ENCODE measurements at regions not wholly inside any gene's neighbourhood (a gene's known extent, or its start where the extent isn't known, plus 50 kb on each side); places are given as distances from the start of the nearest gene placed in this dataset.

DNA sequence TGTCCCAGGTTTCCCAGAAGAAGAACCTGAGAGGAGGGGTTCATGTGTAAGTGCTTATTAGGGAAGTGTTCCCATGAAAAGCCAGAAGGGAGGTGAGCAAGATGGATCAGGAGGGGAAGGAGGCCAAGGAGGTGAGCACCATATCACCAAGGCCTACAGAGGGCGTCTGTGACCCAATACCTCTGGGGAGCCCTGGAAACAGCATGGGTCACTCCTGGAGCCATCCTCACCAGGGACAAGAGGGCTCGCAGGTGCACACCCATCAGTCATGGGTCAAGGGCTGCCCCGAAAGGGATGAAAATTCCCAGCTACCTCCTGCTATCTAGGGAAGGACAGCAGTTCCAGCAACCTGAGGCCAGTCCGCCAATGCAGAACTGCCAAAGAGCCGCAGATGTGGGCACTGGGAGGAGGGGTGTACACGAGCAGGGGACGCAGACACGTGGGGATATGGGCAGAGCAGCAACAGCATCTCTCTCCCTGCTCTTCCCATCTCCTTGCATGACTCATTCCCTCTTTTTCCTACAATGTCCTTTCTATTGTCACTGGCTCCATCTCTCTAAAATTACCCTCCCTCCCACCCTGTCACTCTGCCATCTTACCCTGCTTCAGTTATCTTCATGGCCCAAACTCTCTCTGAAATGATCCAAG lies 167.6 kb upstream of the FSTL4 start:
- in situ Hi-C loops (cut with HindIII; ENCODE audit: low sequenced_read_pairs): loop anchor here (5.0 kb wide), 1 partner anchor 87 kb away; no protein-coding TSS in a partner anchor

DNA sequence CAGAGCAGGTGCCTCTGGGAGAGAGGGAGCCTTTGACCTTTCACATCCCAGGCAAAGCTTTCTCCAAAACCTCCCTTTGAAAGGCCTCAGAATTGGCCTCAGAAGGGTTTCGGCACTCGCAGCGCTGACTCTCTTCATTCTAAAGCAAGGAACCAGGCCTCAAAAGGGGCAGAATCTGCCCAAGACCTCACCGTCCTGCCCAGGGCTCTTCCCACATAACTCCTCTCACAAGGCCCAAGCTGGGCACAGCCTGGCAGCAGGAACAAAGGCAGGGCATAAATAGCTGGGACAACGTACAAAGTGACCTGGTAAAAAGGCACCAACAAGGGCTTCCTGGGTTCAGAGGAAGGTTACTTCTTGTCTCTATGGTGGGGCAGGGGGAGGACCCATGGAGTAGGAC lies 166.3 kb upstream of the FSTL4 start:
- in situ Hi-C loops (cut with HindIII; ENCODE audit: low sequenced_read_pairs): no loop called here

DNA sequence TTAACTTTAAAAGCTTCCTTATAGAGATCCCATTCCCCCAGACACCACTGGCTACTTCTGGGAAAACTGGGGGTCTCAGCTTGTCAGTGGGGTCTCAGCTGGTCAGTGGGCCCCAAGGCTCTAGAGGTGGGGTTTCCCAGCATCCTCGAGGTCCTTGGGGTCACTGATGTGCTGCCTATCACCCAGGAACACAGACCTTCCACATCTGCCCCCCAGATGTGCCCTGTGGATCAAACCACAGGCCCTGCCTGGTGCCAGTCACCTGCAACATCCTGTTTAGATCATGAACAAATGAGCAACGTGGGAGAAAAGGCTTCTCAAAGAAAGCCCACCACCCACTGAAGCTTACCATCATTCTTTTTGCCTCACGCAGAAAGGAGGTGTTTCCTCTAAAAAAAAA lies 165.6 kb upstream of the FSTL4 start:
- in situ Hi-C loops (cut with HindIII; ENCODE audit: low sequenced_read_pairs): no loop called here

DNA sequence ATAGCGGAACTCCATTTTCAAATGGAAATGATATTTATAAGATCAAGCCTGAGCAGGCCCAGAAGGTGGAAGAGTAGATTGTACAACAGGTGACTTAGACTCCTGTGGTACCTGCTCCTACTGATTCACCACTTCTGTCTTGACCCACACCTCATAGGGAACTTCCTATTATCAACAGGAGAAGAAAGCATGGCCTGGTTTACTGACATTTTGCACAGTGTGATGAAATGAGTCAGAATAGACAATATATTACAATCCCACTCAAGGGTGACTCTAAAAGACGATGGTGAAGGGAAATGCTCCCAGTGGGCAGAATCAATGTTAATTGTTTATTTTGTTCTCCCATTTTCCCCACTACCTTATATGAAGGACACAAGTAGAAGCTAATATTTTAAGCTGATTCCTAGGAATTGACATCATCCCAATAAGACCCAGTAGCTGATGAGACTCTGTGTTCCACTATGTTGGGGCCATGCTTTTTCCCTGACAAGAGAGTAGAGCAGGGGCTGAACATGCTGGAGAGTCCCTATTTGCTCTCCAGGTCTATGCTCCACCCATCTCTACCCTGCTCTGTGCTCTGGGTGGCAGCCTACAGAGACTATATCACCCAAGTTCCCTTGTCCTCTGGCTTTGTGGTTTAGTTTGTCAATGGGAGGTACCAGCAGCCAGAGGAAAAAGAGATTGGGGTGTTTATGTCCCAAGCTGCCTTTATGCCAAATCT lies 163.4 kb upstream of the FSTL4 start:
- in situ Hi-C loops (cut with HindIII; ENCODE audit: low sequenced_read_pairs): no loop called here

DNA sequence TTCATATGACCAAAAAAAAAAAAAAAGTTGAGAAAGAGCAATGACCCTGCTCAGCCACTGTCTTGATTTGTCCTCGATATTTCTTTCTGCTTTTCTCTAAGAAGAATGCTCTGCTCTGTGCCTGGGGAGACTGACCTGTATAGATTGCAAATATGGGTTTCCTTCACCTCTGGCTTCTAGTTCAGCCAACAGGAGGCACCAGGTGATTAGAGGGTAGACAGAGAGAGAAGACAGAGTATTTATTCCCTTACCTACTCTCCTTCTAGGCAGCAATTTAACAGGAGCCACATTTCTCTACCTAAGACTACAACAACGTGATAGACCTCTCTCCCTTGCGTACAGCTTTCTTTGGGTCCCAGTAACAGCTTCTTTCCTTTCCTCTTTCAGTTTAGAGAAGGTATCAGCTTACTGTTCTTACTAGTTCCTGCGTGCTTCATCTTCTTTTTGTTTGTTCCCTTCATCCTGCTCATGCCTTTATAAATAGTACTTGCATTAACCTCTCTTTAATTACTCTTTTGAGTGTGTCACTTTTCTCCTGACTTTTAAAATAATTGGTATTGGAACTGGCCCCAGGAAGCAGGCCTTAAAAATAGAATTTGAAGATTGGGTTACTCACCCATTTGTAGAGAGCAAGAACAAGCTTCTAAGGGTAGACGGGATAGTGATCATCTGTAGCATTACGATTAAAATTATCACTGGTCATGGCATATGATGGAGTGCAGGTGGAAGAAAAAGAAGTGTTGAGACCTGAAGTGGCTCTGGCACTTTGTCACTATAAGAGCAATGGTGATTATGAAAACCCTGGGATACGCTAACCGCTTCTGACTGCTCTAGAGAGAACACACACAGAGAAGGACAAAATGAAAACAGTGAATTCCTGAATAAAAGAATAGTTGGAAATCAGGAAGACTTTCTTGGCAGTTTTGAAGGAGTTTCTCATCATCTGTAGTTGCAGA lies 161.2 kb upstream of the FSTL4 start:
- in situ Hi-C loops (cut with HindIII; ENCODE audit: low sequenced_read_pairs): no loop called here

DNA sequence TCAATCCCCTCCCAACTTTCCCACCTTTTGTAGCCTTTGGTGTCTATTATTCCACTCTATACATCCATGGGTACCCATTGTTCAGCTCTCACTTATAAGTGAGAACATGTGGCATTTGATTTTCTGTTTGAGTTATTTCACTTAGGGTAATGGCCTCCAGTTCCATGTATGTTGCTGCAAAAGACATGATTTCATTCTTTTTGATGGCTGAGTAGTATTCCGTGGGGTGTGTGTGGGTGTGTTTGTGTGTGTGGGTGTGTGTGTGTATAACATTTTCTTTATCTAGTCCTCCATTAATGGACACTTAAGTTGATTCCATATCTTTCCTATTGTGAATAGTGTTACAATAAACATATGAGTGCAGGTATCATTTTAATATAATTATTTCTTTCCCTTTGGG lies 157.5 kb upstream of the FSTL4 start:
- in situ Hi-C loops (cut with HindIII; ENCODE audit: low sequenced_read_pairs): no loop called here

DNA sequence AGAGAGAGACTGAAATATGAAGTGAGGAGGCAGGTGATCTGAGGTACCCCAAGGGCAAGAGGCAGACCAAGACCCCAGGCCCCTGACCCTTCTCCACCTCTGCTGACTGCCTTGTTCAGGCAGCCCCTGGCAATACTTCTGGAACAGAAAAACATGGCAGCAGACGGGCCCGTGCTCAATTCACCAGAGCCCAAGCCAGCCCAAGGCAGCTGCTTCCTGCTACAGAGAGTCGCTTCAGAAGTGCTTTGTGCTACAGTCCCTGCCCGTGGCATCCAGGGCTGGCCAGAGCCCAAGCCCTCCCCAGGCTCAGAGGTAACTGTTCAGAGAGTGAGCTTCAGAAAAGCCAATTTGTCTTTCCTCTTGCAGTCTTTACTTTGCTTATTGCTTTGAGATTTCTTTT lies 151.4 kb upstream of the FSTL4 start:
- in situ Hi-C loops (cut with HindIII; ENCODE audit: low sequenced_read_pairs): no loop called here

DNA sequence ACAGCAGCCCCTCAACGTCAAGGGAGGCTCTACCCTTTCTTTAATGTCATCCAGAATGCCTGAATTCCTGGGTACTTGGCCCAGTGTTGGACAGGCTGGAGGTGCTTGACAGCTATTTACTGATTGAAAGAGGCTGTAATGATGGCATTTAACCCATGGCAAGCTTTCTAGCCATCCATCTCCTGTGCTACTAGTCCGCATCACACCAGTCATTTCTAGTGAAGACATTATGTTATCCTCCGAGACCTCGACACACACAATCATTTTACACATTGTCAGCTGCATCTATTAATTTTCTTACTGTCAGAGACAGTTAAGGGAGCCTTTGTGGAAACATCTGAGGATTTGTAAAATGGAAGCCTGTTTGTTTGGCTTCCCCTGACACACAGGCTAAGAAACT lies 149.3 kb upstream of the FSTL4 start:
- in situ Hi-C loops (cut with HindIII; ENCODE audit: low sequenced_read_pairs): no loop called here

DNA sequence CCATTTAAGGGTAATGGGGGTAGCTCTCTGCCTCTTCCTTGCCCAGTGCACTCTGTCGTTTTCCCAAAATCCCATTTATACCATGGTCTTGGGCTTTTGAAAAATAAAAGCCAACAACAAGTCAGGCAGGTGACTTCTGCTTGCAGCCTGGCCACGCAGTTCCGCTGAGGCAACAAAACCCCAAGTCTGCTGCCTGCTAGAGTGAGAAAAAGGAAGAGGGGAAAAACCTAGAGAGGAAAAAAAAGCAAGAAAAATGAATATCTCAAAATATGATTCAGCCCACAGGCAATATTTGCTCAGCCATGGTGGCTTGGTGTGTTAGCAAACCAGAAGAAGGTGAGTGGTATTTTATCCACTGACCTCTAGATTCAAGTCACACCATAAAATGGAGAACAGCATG lies 148.2 kb upstream of the FSTL4 start:
- in situ Hi-C loops (cut with HindIII; ENCODE audit: low sequenced_read_pairs): no loop called here

DNA sequence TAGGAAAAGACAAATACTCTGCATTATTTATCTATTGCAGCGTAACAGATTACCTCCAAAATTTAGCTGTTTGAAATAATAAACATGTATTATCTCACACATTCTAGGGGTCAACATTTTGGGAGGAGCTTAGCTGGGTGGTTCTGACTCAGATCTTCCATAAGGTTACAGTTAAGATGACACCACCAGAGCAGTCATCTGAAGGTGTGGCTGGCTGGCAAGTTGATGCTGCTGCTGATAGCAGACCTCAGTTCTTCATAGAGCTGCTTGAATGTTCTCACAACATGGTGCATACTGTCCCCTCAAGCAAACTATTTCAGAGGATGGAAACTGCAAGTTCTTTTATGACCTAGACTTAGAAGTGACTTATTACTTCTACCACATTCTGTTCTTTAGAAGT lies 146.3 kb upstream of the FSTL4 start:
- in situ Hi-C loops (cut with HindIII; ENCODE audit: low sequenced_read_pairs): no loop called here

DNA sequence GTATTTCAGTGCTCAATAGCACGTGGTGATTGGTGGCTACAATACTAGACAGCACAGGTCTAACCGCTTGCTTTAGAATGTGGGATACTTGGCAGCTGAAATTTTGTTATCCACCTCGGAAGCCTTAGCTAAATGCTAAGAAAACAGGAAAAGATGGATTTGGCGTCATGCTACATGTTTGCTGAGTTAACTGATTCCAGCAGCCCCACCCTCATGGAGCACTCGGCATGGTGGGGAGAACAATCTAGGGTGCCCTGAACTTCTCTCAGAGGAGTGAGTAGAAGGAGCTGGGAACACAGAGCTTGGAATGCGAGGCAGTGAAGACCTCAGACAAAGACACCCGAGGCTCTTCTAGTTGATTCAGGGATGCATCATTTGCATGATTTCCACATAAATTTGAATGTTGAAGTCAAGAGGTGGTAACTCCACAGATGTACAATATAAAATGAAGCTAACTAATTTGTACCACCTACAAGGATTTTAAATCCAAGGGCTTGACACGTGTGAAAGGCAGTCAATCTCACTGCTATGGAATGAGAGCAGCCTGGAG lies 145.1 kb upstream of the FSTL4 start:
- in situ Hi-C loops (cut with HindIII; ENCODE audit: low sequenced_read_pairs): no loop called here

DNA sequence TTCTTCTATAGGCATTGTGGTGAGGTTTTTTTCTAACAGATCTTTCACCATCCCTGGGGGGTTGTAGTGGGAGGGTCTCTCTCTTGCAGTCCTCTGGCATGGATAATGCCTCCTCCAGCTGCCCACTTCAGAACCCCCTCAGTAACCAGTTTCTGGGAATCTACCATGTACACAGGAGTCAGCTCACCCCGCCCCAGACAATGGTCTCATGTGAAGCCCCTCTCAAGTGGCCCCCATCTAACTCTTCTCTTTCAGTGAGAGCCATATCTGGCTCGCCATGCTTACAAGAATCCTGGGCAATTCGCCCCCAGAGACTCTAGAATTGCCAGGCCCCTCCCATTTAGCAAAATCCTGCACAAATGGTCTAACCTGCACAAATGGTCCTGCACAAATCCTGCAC lies 144.4 kb upstream of the FSTL4 start:
- in situ Hi-C loops (cut with HindIII; ENCODE audit: low sequenced_read_pairs): no loop called here

DNA sequence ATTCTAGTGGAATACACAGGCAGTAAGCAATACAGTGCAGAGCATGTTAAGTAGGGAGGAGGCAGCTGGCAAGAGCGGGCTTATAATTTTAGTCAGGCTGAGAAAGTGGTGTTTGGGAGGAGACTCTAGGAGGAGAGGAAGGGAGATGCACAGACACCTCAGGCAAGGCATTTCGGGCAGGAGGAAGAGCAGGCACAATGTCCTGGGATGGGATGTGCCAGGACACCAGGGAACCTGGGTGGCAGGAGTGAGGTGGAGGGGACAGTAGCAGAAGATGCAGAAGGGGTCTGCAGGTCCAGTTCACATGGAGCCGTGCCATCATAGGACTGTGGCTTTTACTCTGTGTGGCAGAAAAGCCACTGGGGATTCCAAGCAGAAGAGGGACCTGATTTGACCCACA lies 143.7 kb upstream of the FSTL4 start:
- in situ Hi-C loops (cut with HindIII; ENCODE audit: low sequenced_read_pairs): no loop called here

DNA sequence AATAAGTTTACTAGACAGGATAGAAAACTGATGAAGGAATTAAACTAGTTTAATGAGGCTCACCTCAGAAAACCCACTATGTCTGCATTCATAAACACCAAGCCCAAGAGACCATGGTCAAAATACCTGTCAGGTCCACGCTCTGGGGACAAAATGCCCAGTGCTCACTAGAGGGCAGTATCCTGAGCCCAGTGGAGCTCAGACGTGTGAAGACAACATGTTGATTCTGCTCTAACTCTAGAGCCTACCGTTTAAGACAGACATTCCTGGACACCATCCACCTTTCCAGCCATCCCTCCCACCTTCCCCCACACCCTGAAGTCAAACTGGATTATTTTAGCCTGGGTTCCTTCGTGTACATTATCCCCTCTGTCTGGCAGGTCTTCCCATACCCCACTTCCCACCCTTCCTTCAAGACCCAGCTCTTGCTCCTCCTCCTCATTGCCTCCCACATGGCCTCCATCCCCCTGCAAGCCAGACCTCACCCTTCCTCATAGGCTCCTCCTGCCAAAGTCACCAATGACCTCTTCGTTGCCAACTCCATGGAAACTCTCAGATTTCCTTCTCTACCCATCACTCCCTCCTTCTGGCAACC lies 142.3 kb upstream of the FSTL4 start:
- in situ Hi-C loops (cut with HindIII; ENCODE audit: low sequenced_read_pairs): no loop called here

DNA sequence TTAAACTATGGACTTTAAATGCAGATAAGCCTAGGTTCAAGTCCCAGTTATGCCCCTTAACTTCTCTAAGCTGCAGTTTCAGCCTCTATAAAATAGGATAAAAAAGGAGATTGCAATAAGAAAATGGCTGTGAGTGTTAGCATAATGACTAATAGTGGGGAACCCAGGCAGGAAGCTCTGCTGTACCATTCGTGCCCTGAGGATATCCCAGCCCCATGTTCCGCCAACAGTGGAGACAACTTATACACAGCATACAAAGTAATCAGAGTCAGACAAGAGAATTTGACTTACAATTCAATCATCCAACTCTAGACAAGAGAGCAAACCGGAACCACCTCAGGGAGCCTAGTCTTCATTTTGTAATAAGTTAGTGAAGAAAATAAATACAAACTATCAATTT lies 141.5 kb upstream of the FSTL4 start:
- in situ Hi-C loops (cut with HindIII; ENCODE audit: low sequenced_read_pairs): no loop called here

DNA sequence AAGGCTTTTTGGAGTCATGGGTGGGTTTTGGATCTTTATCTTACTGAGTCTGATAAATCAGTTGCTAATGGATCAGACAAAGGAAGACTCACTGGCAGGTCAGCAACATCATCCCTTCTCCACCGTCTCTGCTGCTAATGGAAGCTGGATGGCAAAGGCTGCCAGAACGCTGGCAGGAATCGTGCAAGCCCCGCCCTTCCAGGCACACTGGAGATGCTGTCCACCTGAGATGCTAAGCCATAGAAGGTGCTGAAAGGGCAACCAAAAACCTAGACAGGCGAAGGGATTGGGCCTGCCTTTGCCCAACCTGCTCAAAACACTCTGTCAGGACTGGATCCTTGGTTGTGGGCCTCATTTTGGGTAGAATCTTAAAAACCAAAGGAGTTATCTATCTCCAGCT lies 139.5 kb upstream of the FSTL4 start:
- in situ Hi-C loops (cut with HindIII; ENCODE audit: low sequenced_read_pairs): no loop called here

DNA sequence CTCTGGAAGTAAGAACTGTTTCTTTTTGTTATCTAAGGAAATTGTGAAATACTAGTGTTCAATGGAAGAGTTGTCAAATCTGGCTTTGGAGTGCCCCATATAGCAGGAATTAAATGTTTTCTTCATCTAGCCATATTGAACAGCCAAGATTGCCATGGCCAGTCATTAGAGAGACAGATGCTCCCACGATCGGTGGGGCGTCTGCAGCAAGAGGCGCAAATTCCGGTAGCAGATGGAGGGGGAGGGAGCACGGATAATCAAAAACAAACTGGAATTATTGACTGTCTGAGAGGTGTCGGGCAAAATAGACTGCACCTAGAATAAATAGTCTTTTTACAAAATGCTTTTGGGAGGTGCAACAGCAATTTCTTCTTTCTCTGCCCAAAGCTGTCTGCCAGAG lies 139.1 kb upstream of the FSTL4 start:
- in situ Hi-C loops (cut with HindIII; ENCODE audit: low sequenced_read_pairs): no loop called here

DNA sequence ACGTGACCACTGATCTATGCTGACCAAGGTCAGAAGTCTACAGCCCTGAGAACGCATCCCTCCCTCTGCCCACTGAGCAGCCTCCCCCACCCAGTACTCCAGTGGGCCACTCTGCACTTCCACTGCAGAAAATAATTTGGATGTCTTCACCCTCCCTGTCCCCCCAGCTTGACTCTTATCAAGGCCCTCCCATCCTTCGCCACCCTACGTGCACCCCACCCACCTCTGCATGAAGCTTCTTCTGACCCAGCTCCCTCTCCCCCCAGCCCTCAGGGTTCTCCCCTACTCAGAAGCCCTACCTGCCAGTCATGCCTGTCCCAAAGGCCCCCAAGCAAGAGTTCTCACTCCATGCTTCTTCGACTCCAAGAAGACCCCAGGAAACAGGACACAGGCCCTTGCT lies 138.5 kb upstream of the FSTL4 start:
- in situ Hi-C loops (cut with HindIII; ENCODE audit: low sequenced_read_pairs): no loop called here

DNA sequence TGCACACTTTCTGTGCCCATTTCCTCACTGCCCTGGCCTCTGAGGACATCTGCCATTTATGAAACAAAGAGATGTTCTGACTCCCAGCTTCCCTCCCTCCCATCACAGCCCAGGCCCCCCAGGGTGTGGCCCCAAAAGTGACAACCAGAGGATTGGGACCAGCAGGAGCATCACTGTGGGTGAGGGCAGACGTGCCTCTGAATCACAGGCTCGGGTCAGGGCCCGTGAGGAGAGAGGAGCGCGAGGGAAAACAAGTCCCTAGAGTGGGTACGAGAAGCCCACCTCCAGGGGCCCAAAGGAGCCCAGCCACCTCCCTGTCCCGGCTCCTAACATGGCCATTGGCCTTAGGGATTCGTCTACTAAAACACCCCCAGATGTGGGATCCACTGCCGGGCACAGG lies 138.0 kb upstream of the FSTL4 start:
- in situ Hi-C loops (cut with HindIII; ENCODE audit: low sequenced_read_pairs): no loop called here

DNA sequence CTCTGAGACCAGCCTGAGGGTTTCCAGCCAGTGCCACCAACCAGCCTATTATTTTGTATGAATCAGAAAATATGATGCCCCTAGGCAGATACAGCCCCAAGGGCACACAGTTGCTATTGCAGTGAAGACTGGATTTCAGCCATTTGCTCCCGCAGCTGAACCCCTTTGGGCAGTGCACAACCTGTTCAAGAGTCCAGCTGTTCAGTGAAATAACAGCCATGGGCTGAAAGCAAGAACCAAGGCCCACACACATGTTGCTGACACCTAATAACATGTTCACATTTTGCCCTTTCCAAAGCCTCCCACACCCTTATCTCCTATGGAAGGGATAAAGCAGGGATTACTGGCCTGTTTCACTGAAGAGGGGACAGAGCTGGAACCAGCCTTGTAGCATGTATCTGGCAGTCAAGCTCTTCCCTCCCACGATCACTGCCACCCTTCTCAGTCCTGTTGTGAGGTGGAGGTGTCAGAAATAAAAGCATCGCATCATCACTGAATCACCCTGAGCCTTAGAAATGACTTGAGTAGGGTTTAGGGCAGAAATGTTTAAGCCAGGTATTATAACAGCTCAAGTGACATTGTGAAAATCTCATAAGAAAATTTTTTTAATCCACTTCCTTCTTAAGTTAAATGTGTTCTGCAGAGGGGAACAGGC lies 137.1 kb upstream of the FSTL4 start:
- in situ Hi-C loops (cut with HindIII; ENCODE audit: low sequenced_read_pairs): loop anchor here (5.0 kb wide), 1 partner anchor 62 kb away; no protein-coding TSS in a partner anchor
